ENCODE measurements at regions not wholly inside any gene's neighbourhood (a gene's known extent, or its start where the extent isn't known, plus 50 kb on each side); places are given as distances from the start of the nearest gene placed in this dataset.

GRCh38 chr1:58108783-58109182, 437.7 kb downstream of the OMA1 start:
- no peak overlapping the region for H3K4me3 ChIP-seq (replicated peaks; ENCODE audit: low read depth, low read length)
- no peak for TF ChIP-seq CTCF (IDR thresholded peaks at IDR 0.05; ENCODE audit: low read depth, low read length, missing control alignments)
- DNase-seq (ENCODE audit: extremely low read depth, low read depth): no peak

GRCh38 chr1:58107943-58108342, 438.6 kb downstream of the OMA1 start:
- DNase-seq (ENCODE audit: extremely low read depth, low read depth): no peak
- no peak overlapping the region for H3K4me3 ChIP-seq (replicated peaks; ENCODE audit: low read depth, low read length)
- no peak for TF ChIP-seq CTCF (IDR thresholded peaks at IDR 0.05; ENCODE audit: low read depth, low read length, missing control alignments)

- H3K4me3 ChIP-seq (replicated peaks; ENCODE audit: low read depth, low read length): no peak overlapping the region
- no peak for DNase-seq (ENCODE audit: extremely low read depth, low read depth)
- TF ChIP-seq CTCF (IDR thresholded peaks at IDR 0.05; ENCODE audit: low read depth, low read length, missing control alignments): no peak
Measured at GRCh38 chr1:58104960-58105359, 441.6 kb downstream of the OMA1 start.

- TF ChIP-seq CTCF (IDR thresholded peaks at IDR 0.05; ENCODE audit: low read depth, low read length, missing control alignments): no peak
- DNase-seq (ENCODE audit: extremely low read depth, low read depth): no peak
- H3K4me3 ChIP-seq (replicated peaks; ENCODE audit: low read depth, low read length): no peak overlapping the region
Measured at GRCh38 chr1:58096714-58097113, 449.8 kb downstream of the OMA1 start.

- no peak for DNase-seq (ENCODE audit: extremely low read depth, low read depth)
- TF ChIP-seq CTCF (IDR thresholded peaks at IDR 0.05; ENCODE audit: low read depth, low read length, missing control alignments): no peak
- no peak overlapping the region for H3K4me3 ChIP-seq (replicated peaks; ENCODE audit: low read depth, low read length)
Measured at GRCh38 chr1:58095183-58095582, 451.3 kb downstream of the OMA1 start.

- no peak for DNase-seq (ENCODE audit: extremely low read depth, low read depth)
- no peak for TF ChIP-seq CTCF (IDR thresholded peaks at IDR 0.05; ENCODE audit: low read depth, low read length, missing control alignments)
- no peak overlapping the region for H3K4me3 ChIP-seq (replicated peaks; ENCODE audit: low read depth, low read length)
Measured at GRCh38 chr1:58094221-58094620, 452.3 kb downstream of the OMA1 start.

GRCh38 chr1:58090640-58091039, 455.9 kb downstream of the OMA1 start:
- no peak overlapping the region for H3K4me3 ChIP-seq (replicated peaks; ENCODE audit: low read depth, low read length)
- no peak for DNase-seq (ENCODE audit: extremely low read depth, low read depth)
- TF ChIP-seq CTCF (IDR thresholded peaks at IDR 0.05; ENCODE audit: low read depth, low read length, missing control alignments): no peak

All from HFF-Myc (cell line).